NCI-H69 (cell line): ENCODE measurements at regions not wholly inside any gene's neighbourhood (a gene's known extent, or its start where the extent isn't known, plus 50 kb on each side); places are given as distances from the start of the nearest gene placed in this dataset.

ENCODE experiments used
- DNase-seq: peaks from one replicate; lab custom pipeline; 2025; lab: John Stamatoyannopoulos, UW

GRCh38 chr5:167750586-167750985 is 540.9 kb upstream of the WWC1 start:
- DNase-seq, result no peak

DNA sequence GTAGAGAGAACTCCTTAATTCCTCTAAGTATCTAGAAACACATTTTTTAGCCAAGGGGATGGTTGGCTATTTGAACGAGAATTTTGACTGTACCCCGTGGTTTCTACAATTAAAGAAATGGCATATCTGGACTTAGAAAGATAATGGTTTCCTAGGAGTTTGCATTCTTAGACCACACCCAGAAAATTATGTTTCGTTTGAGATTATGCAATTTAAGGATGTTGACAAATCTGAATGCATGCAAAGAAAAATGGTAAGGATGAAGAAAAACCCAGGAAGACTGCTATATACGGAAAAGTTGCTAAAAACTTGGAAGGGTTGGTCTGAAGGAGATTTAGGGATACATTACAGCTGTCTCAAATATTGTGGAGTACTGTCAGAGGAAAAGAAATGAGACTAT is 538.5 kb upstream of the WWC1 start:
- DNase-seq, result no peak

GRCh38 chr5:167753725-167754490 is 537.5 kb upstream of the WWC1 start:
- no peak for DNase-seq

DNA sequence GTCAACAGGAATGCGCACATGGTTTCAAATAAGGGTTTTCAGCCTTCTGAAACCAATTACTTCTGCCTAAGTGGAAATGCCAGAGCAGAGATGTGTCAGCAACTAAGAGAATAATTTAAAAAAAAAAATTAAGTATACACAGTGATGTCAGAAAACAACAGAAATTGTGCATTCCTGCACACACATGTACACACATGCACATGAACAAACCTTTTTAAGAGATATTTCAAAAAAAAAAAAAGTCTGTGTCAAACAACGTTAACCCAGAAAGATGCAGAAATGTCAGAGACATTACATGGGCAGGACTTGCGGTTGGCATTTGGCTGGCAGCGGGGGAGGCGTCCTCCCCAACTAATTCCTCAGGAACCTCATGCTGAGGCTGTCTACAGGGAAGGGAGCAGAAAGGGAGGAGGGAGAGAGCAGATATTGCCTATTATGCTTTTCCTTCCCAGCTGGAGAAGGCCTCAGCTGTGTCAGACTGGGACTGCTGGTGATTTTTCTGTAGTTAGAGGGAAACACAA is 536.9 kb upstream of the WWC1 start:
- peak; percentile 20 for DNase-seq

DNA sequence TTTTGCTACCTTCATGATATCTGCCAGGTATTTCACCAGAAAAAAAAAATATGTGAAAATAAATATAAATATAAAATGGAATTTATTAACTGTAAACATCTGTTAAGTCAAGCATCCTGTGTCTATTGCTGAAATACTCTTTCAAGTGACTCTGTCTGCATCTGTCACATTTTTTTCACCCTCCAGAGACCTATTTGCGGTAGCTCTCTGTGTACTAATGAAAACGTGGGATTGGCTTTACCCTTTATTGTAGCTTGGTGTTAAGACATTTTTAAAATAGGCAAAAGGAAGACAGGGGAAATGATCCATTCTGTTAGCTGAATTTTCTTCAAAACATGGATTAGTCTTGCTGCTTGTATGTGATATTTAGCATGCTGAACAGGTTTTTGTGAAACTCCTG is 536.0 kb upstream of the WWC1 start:
- DNase-seq, result no peak

GRCh38 chr5:167759057-167759821 is 532.2 kb upstream of the WWC1 start:
- DNase-seq, result no peak

- DNase-seq, result no peak
Measured at GRCh38 chr5:167763772-167764171, 527.7 kb upstream of the WWC1 start.

- peak; percentile 33 for DNase-seq
Measured at GRCh38 chr5:167764641-167765289, 526.7 kb upstream of the WWC1 start.

DNA sequence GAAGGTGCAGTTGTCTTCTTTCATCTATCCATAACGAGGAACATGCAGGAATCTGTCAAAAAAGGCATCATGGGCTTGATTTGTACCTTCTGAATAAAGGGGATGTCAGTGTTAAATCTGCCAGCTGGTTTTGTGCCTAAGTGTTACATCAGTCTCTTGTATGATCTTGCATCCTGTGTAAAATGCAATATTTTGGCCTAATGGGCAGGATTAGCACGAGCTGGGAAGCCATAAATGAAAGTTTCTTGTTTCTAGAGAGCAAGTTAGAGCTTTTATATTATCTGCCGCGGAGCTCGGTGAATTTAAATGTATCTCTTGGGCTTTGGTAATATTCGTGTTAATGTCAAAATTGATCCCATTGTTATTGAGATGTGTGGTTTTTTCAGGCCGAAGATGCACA is 526.1 kb upstream of the WWC1 start:
- DNase-seq, result peak; percentile 7

GRCh38 chr5:167766957-167767356 is 524.5 kb upstream of the WWC1 start:
- no peak for DNase-seq

GRCh38 chr5:167767795-167768194 is 523.6 kb upstream of the WWC1 start:
- no peak for DNase-seq

DNA sequence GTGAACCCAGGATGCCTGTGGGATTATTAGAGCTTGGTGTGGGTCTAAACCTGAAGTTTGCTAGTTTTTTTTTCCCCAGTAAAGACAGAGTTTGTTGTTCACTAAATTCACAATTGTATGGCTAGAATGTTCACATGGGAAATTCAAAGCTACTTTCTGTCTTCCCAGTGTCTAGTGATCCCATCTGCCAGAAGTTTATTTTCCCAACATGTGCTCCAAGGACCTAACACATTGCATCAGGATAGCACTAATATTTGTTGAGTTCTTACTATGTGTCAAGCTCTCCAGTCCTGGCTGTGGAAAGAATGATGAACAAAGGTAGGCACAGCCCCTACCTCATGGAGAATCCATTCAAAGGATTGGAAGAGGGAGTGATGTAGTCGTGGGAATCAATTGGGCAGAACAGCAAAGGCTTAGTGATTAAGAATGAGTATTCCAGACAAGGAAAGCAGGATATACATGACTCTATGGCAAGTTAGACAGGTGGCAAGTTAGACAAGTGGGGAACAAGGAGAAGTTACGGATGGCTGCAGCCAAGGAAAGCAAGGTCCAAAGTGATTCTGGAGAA is 521.5 kb upstream of the WWC1 start:
- no peak for DNase-seq

GRCh38 chr5:167770461-167770860 is 521.0 kb upstream of the WWC1 start:
- no peak for DNase-seq

GRCh38 chr5:167771571-167771970 is 519.9 kb upstream of the WWC1 start:
- peak; percentile 39 for DNase-seq

- no peak for DNase-seq
Measured at GRCh38 chr5:167773668-167774301, 517.7 kb upstream of the WWC1 start.

- no peak for DNase-seq
Measured at GRCh38 chr5:167777746-167778145, 513.7 kb upstream of the WWC1 start.

- no peak for DNase-seq
Measured at GRCh38 chr5:167778228-167778627, 513.2 kb upstream of the WWC1 start.

DNA sequence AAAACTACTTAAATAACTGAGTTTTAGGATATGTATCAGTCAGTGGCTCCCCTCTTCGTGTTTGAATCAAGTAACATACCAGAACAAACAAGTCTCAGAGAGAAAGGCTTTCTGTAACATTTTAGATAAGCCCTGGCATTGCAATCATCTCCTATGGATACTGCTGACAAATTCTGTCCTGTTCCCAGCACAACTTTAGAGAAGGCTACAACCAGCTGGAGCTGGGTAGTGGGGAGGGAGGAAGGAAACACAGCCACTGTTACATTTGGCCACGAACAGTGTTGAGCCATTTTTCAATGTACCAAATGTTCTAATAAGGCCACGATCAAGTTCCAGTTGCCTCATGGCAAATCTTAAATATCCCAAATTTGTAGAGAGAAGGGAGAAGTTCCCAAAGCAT is 511.8 kb upstream of the WWC1 start:
- DNase-seq, result no peak

DNA sequence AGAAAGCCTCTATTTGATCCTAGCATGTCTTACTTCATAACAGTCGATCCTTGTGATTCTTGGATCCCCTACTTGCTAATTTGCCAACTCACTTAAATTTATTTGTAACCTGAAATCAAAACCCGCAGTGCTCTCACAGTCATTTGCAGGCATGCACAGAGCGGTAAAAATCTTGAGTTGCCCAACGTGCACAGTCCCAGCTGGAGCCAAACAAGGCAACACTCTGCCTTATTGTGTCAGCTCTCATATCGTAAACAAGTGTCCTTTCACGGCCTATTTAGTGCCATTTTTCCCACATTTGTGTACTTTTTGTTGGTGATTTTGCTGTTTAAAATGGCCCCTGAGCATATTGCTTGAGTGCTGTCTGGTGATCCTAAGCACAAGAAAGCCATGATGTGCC is 511.3 kb upstream of the WWC1 start:
- DNase-seq, result no peak

DNA sequence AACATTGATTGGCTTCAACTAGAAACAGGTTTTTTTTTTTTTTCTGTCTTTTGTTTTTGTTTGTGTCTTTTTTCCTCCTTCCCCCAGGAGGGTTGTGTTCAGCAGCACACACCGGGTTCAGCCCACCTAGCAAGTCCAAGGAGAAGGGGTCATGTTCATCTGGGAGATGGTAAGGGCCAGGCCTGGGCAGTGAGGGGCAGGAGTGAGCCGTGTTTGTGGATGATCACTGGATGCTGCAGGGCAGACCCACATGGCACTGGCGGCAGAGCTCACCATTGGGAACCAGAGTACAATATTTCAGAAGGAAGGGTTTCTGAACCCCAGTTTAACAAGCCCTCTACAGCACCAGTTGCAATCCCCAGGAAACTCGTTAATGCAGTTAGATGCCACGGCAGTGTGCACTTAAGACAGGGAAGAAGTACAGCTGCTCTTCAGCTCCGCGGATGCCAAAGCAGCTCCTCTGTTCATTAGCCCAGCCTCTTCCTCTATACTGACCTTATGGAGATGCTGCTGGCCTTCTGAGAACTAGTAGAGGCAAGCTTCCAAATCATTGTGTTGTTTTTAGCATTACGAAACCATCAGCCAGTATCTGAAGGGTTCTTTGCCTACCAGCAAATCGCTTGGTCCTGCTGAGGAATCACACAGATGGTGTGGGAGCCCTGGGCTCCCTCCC is 508.2 kb upstream of the WWC1 start:
- DNase-seq, result no peak

- DNase-seq, result no peak
Measured at GRCh38 chr5:167785106-167785505, 506.3 kb upstream of the WWC1 start.
